Right atrium auricular region (tissue), 2 donors: ENCODE measurements at regions not wholly inside any gene's neighbourhood (a gene's known extent, or its start where the extent isn't known, plus 50 kb on each side); places are given as distances from the start of the nearest gene placed in this dataset.

Experiments used
- DNase-seq: peaks from one replicate; pipeline ENCODE4 v3.0.0-alpha.2; 2019; ENCODE audit warnings: low spot score
- H3K27ac ChIP-seq, 2 donors: fragments of 200-600 bp; sonication (generic); 1 replicate in 1 of 2; 2 replicates in 1 of 2; pipeline ENCODE4 v1.5.1; 2016 to 2019
- H3K27me3 ChIP-seq, 2 donors: fragments of 200-600 bp; sonication (generic); one replicate each; pipeline versions ENCODE4 v1.5.1 to v1.6.0; 2017 to 2019
- H3K36me3 ChIP-seq: fragments of 200-600 bp; sonication (generic); one replicate; pipeline ENCODE4 v1.5.1; 2016
- H3K4me1 ChIP-seq, 2 donors: fragments of 200-600 bp; sonication (generic); one replicate each; pipeline versions ENCODE4 v1.5.1 to v1.6.0; 2017 to 2019
- H3K4me3 ChIP-seq, 2 donors: fragments of 200-600 bp; sonication (generic); 1 replicate in 1 of 2; 2 replicates in 1 of 2; pipeline ENCODE4 v1.5.1; 2017 to 2019; ENCODE audit warnings: mild to moderate bottlenecking in 1 of 2, moderate library complexity in 1 of 2
- H3K9me3 ChIP-seq, 2 donors: fragments of 200-600 bp; sonication (generic); one replicate each; pipeline ENCODE4 v1.5.1; 2019
- CTCF ChIP-seq, 2 donors: fragments of 200-600 bp; sonication (generic); IDR thresholded peaks; one replicate each; pipeline ENCODE4 v1.5.1; 2019; ENCODE audit warnings: antibody characterized with exemption in 2 of 2

GRCh38 chr20:6866741-6867140, 99.3 kb downstream of the BMP2 start:
- Histone ChIP-seq H3K27ac (no peak overlapping the region), H3K27me3 (no peaks in the 10 kb centered on the region)
- TF ChIP-seq CTCF (IDR thresholded peaks at IDR 0.05) = no peak

DNA sequence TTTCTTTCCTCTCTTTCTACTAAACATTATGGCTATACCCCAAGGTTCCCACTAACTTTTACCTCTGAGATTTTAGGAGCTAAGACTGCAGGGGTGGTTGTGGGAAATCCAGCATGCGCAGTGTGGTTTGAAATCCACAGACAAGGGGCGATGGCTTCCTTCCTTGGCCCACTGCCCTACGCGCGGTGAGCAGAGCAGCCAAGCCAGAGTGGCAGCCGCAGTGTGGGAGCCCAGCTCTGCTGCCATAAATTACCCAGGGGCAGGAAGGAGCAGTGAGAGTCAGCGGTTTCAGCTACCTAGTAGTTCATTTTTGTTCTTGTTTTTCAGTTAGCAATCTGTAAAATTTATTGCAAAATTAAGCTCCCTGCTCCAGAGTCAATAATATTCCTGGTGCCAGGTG, 101.4 kb downstream of the BMP2 start:
- H3K27ac ChIP-seq = no peak overlapping the region
- no peaks in the 10 kb centered on the region for H3K9me3 ChIP-seq
- TF ChIP-seq CTCF (IDR thresholded peaks at IDR 0.05) = no peak
- H3K27me3 ChIP-seq = no peaks in the 10 kb centered on the region
- no peaks in the 10 kb centered on the region for H3K4me1 ChIP-seq
- no peak overlapping the region for H3K4me3 ChIP-seq
- H3K36me3 ChIP-seq = no peaks in the 10 kb centered on the region
- no peak for DNase-seq

More at GRCh38 chr20:6866741-6867140, 99.3 kb downstream of the BMP2 start:
- no peak for DNase-seq
- Histone ChIP-seq H3K4me3 (no peak overlapping the region), H3K4me1 (no peaks in the 10 kb centered on the region), H3K9me3 (no peaks in the 10 kb centered on the region), H3K36me3 (no peaks in the 10 kb centered on the region)

GRCh38 chr20:6870559-6870958, 103.1 kb downstream of the BMP2 start:
- no peak for DNase-seq
- H3K36me3 ChIP-seq = no peaks in the 10 kb centered on the region
- no peak for TF ChIP-seq CTCF (IDR thresholded peaks at IDR 0.05)
- no peaks in the 10 kb centered on the region for H3K4me1 ChIP-seq
- H3K27me3 ChIP-seq = no peaks in the 10 kb centered on the region
- no peaks in the 10 kb centered on the region for H3K9me3 ChIP-seq
- no peak overlapping the region for H3K4me3 ChIP-seq
- no peak overlapping the region for H3K27ac ChIP-seq

DNA sequence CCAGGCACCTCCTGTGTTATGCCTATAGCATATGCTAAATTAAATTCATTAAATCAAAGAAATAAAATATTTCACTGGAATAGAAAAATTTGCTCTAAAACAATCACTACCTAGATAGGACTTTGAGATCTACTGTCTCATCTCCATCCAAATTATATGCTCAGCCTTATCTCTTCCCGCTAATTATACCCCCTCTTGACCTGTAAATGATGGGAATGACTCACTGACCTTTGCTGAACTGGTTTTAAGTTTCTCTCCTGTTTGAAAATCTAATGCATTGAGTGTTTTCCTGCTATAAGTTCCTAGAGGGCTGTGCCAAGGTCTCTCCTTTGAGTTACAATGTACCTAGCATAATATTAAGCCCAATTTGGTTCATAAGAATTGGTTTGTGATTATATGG, 110.1 kb downstream of the BMP2 start:
- H3K27me3 ChIP-seq = no peaks in the 10 kb centered on the region
- H3K4me3 ChIP-seq = no peak overlapping the region

GRCh38 chr20:6882561-6883291, 115.2 kb downstream of the BMP2 start:
- Histone ChIP-seq H3K36me3 (no peaks in the 10 kb centered on the region), H3K27me3 (no peaks in the 10 kb centered on the region), H3K4me1 (no peaks in the 10 kb centered on the region), H3K4me3 (no peak overlapping the region), H3K9me3 (no peaks in the 10 kb centered on the region), H3K27ac (no peak overlapping the region)
- no peak for TF ChIP-seq CTCF (IDR thresholded peaks at IDR 0.05)
- no peak for DNase-seq

More for the DNA sequence above, 110.1 kb downstream of the BMP2 start:
- Histone ChIP-seq H3K4me1 (no peaks in the 10 kb centered on the region), H3K9me3 (no peaks in the 10 kb centered on the region), H3K36me3 (no peaks in the 10 kb centered on the region), H3K27ac (no peak overlapping the region)
- TF ChIP-seq CTCF (IDR thresholded peaks at IDR 0.05) = no peak
- DNase-seq = no peak

DNA sequence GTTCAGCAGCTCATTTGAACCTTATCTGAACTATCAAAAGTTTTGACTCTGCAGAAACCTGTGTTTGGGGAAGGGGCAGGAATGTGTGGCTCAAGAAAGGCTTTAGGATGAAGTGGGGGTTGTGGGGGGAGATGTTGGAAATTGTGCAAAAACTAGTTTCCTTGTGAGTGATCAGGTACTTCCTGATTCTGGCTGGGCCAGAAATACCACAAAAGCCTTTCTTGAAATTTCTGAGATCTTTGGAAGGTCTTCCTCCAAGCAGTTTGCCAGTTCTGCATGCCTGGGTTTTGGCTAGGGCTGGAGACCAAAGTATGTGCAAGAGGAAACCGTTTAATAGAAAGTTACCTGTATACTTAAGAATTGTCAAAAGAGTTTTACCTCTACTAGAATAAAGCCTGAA, 116.6 kb downstream of the BMP2 start:
- Histone ChIP-seq H3K36me3 (no peaks in the 10 kb centered on the region), H3K27ac (no peak overlapping the region), H3K4me3 (no peak overlapping the region), H3K27me3 (no peaks in the 10 kb centered on the region), H3K4me1 (no peaks in the 10 kb centered on the region), H3K9me3 (no peaks in the 10 kb centered on the region)
- DNase-seq = no peak
- no peak for TF ChIP-seq CTCF (IDR thresholded peaks at IDR 0.05)
